HCEC 1CT (cell line): ENCODE measurements at regions not wholly inside any gene's neighbourhood (a gene's known extent, or its start where the extent isn't known, plus 50 kb on each side); places are given as distances from the start of the nearest gene placed in this dataset.

Experiments
- DNase-seq: peaks from one replicate; pipeline ENCODE4 v3.0.0-alpha.2; 2017

DNA sequence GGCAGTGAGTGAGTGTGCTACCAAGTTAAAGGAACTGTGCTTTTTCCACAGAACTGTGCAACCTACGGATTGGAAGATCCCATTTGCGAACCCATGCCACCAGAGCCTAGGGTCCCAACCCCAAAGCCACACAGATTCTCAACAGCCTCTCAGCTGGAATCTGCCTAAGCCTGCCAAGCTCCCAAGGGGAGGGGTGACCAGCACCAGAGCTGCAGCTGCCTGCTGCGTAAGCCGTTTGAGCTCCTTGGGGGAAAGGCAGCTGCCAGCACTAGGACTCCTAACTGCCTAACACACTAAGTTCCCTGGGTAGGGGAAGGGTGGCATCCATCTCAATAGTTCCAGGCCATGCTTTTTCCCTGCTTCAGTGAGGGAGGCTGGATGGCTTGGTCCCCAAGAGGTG is 738.1 kb upstream of the PRKX start:
- no peak for DNase-seq

DNA sequence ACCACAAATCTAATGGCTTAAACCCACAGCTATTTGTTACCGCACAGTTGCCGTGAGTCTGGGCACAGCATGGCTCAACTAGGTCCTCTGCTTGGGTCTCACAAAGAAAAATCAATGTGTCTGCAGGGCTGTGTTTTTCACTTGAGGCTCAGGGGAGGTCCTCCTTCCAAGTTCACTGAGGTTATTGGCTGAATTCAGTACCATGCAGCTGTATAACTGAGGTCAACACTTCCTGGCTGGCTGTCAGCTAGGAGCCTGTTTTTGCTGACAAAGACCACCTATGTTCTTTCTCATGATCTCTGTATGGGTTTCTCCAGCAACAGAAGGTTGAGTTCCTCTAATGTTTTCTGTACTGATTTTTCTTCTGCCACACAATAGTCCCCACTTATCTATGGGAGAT is 736.7 kb upstream of the PRKX start:
- DNase-seq, result no peak

DNA sequence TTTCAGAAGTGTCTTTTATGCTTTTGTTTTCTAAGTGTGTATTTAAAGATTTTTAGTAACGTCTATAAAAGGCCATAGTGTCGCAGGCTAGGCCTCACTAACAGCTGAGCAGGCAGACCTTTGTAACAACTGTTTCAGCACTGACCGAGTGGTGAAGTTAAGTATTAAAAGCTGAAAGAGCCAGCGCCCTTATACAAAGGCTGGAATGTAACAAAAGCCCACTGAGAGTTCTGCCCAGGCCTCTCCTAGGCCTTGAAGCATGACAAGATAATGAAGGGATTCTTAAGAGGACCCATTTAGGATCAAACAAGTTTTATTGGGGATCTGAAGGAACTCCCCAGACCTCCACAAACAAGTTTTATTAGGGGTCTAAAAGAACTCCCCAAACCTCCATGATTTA is 722.5 kb upstream of the PRKX start:
- no peak for DNase-seq

DNA sequence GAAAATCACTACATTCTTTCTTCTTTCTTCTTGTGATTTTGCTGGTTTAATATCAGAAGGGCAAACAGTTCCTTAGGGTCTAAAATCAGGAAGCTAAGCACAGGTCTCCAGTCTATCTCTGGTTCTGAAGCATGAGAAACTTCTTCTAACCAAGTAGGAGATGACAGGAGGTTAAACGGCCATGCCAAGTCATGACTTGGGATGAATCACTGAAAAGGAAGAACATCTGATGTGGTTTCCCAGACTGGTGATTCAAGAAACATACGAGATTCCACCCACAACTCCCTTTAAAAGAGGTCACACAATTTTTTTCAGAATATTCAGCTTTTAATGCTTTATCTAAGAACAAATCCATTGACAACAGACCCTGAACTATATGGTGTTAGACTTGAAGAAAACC is 684.0 kb upstream of the PRKX start:
- DNase-seq, result no peak

DNA sequence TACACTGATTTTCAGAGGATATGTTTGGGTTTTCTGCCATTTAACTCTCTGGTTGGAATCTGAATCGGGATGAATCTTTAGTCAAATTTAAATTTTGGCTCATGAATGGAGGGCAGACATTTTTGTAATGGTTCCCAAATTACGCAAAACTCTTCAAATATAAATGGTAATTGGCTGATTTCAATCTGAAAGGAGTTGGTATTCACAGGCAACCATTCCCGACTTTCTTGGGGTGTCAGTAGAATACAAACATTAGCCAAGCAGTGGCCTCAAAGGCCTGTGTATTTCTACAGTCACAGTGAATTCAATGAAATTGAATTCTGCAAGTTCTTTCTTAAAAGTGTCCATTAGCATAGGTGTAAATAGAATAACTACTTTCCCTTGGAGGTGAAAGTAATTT is 668.8 kb upstream of the PRKX start:
- DNase-seq, result no peak

DNA sequence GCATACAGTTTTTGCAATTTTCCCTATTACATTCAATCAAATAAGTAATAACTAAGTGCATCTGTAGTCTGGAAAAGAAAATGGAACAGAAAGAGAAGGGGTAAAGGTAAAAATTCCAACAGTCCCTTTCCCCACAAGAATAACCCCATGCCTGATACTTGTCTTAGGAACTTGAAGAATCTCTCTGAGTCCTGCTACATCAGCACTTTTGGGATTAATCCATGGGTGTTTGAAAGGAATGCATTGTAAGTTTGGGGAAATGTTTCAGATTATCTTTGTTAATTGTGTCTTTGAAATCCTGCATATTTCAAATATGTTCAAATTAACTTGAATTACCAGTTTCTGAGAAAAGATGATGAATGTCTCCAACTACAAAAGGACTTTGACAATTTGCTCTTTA is 667.3 kb upstream of the PRKX start:
- no peak for DNase-seq

DNA sequence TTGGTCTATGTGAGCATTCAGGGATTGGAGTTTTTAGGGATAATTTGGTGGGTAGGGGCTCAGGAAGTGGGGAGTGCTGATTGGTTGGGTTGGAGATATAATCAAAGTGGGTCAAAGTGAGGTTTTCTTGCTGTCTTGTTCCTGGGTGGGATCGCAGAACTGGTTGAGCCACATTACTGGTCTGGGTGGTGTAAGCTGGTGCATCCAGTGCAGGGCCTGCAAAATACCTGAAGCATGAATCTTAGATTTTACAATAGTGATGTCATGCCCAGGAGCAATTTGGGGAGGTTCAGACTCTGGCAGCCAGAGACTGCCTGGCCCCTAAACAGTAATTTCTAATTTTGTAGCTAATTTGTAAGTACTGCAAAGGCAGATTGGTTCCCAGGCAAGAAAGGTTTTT is 665.6 kb upstream of the PRKX start:
- DNase-seq, result no peak

DNA sequence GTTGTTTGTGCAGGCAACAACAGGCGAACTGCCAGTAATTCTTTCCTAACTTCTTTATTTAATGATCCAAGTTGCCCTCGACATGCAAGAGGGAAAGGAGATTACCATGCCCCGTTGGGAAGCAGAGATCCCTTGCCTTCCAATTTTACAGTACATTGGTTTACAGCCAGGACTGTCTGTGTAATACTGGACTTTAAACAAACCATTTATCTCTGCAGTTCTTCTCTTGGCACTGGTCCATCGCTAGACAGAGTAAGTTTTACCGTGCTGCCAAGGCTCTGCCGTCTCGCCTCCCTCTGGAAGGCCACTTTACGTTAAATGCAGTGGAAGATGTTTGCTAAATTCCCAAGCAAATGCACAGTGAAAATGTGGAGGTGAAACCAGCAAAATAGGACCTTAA is 660.3 kb upstream of the PRKX start:
- no peak for DNase-seq

DNA sequence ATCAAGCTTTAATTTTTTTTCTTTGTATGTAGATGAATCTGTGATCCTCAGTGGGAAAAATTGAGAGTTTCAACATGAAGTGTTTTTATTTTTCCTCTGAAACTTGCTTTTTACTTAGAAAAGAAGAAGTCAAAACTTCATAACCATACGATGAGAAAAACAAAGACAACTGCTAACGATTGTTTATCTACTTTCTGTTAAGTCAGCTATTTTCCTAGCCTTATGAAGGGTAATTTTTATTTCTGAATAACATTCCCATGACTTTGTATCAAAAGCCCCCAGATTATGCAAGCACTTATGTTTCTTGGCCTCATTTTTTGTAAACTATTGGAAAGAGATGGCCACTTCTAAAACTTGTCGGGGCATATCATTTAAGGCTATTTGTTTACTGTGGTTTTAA is 645.1 kb upstream of the PRKX start:
- DNase-seq, result no peak

DNA sequence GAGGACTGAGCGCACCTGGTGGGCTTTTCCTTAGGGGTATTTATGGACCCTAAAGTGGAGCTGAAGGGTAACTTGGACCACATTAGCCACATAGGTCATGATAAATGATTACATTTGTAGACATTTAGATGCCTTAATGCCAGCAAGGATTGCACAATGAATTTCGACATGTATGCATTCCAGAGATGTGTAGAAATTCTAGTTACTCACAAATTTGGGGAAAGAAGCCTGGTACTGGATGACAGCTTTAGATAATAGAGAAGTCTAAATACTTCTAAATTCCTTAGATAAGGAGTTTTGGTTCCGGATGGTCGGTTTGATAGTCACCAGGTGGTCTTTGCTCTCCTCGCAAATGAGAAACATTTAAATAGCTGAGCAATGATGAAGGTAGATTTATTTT is 609.5 kb upstream of the PRKX start:
- DNase-seq, result no peak

DNA sequence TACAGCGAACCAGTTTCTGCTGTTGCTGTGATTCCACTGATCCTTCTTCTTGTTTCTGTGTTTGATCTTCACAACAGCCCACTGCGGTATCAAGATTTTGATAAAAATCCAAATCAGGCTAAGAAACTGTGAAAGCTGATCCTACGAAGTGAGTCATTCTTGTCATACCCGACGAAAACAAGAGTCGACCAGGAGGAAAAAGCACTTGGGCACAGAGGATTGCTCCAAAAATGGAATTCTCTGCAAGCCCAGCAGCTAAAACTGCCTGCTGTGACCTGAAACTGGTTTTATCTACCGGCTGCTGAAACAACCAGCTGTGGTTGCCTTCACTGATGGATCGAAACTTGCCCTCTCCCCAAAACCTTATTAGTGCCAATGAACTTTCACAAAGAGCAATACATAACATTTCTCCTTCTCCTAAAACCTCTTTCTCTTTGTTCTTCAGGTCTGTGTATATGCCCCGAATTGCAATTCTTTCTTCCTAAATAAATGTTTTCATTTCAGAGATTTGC is 607.0 kb upstream of the PRKX start:
- no peak for DNase-seq

DNA sequence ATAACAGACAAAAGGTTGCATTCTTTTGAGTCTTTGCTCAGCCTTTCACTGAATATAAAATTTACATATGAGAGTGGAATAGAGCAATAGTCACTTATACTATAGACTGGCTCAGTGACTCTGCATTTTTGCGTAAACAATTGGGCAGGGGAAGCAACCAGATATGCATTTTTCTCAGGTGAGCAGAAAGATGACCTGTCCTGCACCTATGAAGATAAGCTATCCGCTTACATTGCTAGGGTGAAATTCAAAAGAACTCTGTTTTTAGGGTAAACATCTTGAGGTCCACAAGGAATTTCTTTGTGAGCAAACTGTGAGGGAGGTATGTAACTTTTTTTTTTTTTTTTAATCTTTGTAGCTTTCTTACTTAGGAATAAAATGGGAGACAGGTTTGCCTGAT is 602.4 kb upstream of the PRKX start:
- no peak for DNase-seq

DNA sequence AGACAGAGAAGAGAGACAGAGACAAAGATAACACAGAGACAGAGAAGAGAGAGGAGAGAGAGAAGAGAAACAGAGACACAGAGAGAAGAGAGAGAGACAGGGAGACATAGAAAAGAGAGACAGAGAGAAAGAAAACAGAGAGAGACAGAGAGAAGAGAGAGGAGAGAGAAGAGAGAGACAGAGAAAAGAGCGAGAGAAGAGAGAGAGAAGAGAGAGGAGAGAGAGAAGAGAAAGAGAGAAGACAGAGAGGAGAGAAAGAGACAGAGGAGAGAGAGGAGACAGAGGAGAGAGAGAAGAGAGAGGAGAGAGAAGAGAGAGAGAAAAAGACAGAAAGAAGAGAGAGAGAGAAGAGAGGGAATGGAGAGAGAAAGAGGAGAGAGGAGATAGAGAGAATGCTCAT is 601.1 kb upstream of the PRKX start:
- no peak for DNase-seq

DNA sequence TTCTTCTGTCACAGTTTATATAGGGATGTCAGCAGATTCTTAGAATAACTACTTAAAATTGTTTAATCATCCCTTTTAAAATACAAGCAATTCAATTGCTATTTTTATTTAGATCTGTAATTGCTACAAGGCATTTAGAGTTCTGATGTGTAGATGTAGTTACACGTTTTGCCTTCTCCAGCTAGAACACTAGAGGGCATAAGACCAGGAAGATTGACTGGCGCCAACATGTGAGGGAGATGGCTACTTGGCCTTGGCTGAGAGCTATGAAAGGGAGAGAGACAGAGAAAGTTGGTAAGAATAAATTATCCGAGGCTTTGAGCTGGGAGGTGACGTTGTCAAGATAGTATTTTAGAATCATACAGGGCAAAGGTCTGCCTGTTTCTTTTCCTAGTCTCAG is 563.7 kb upstream of the PRKX start:
- no peak for DNase-seq

DNA sequence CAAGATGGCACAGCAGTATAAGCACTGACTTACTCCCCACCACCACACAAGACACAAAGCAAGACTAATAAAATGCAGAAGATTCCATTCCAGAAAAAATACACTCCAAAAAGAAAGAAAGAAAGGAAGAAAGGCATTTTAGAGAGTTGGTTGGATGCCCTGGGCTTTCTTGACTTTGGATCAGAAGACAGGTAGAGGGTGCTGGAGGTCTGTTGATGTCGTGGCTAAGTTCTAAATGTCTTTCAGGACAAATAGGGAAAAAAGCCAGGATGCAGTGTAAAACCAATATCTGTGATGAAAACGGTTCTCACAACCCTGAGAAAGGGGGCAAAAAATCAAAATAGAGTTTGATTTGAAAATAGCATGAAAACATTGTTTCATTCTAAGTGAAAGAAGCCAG is 555.2 kb upstream of the PRKX start:
- DNase-seq, result no peak

DNA sequence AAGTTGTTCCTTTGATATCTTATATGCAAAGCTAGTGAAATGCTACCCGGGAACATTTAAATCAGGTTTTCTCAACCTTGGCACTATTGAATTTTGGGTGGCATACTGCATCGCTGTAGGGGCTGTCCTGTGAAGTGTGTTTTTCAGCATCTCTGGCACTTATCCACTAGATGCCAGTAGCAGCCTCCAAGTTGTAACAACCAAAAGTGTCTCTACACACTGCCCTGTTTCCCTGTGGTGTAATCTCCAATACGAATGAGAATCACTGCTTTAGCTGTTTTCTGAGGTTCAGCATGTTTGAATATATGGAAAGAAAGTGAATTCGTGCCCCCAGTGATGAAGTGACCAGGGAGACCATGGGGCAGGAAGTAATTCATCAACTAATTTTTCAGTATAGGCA is 551.6 kb upstream of the PRKX start:
- DNase-seq, result no peak

DNA sequence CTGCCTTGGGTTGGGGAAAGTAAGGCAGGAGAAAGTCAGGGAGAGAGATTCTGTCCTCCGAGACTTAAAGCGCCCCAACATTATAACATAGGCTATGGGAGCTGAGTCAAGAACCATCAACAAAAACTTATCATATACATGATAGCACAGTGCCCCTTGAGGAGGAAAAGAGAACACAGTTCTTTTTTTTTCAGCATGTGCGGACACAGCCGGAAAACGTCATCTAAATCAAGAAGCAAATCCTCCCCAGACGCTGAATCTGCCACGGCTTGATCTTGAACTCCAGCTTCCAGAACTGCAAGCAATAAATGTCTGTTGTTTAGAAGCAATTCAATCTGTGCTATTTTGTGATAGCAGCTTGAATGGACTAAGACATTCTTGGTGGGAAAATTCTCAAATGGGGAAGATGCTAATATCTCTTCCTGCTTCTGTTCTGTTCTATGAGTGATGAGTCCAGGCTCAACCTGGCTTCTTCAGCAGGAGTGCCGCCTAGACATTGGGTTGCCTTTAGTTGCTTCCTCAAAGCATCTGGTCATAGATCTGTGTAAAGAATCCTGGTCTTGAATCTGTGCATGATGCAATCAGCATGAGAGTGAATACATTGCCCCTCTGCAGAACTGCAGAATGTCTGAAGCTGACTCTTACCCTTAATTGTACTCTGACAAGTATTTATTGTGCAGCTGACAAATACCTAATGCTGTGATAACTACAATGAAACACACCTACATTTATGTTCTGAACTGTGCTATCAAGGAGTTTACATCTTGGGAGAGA is 549.8 kb upstream of the PRKX start:
- DNase-seq, result no peak

DNA sequence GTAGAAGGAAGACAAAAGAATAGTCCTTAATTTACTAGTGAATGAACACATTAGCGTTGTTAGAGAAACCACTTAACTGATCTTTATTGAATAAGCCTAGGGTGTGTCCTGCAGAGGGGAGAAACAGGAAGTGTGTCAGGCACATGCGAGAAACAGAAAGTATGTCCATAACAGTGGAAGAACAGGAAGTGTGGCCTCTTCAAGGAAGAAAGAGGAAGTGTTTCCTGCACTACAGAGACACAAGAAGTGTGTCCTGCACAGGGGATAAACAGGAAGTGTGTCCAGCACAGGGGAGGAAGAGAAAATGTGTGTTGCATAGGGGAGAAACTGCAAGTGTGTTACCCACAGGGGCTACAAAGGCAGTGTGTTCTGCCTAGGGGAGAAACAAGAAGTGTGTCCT is 539.6 kb upstream of the PRKX start:
- DNase-seq, result no peak

DNA sequence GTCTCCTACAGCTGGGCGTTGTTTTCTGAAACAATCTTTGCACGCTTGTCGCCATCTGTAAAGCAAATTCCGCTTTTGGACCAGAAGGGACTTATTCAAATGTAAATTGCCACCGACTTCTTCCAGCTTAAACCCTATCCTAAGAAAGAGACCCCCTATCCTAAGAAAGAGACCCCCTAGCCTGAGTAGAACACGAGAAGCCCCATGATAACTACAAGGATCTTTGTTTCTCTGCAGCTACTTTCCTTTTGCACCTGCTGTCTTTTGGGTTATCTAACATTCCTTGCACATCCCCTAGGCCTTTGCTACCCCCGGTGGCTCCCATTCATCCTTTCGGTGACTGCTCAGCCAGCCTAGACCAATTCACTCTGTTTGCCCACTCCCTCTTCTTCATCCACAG is 536.0 kb upstream of the PRKX start:
- no peak for DNase-seq

DNA sequence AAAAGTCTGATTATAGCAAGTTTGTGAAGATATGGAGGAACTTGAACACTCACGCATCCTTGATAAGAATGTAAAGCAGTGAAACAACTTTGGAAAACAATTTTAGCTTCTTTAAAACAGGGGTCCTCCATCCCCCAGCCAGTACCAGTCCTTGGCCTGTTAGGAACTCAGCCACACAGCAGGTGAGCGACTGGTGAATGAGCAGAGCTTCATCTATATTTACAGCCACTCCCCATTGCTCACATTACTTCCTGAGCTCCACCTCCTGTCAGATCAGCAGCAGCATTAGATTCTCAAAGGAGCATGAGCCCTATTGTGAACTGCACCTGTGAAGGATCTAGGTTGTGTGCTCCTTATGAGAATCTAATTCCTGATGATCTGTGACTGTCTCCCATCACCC is 530.3 kb upstream of the PRKX start:
- DNase-seq, result no peak

DNA sequence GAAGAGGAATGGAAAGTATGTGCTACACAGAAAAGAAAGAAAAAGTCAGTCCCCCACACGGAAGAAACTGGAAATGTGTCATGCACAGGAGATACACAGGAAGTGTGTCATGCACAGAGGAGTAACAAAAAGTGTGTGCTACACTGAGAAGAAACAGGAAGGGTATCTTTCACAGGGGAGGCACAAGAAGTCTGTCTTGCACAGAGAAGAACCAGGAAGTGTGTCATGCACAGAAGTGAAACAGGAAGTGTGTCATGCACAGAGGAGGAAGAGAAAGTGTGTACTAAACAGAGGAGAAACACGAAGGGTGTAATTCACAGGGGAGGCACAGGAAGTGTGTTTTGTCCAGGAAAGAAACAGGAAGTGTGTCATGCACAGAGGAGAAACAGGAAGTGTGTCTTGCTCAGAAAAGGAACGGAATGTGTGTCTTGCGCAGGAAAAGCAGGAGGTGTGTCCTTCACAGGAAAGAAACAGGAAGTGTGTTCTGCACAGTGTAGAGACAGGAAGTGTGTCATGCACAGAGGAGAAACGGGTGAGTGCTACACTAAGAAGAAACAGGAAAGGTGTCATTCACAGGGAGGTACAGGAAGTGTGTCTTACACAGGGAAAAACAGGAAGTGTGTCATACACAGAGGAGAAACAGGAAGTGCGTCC is 527.2 kb upstream of the PRKX start:
- no peak for DNase-seq

DNA sequence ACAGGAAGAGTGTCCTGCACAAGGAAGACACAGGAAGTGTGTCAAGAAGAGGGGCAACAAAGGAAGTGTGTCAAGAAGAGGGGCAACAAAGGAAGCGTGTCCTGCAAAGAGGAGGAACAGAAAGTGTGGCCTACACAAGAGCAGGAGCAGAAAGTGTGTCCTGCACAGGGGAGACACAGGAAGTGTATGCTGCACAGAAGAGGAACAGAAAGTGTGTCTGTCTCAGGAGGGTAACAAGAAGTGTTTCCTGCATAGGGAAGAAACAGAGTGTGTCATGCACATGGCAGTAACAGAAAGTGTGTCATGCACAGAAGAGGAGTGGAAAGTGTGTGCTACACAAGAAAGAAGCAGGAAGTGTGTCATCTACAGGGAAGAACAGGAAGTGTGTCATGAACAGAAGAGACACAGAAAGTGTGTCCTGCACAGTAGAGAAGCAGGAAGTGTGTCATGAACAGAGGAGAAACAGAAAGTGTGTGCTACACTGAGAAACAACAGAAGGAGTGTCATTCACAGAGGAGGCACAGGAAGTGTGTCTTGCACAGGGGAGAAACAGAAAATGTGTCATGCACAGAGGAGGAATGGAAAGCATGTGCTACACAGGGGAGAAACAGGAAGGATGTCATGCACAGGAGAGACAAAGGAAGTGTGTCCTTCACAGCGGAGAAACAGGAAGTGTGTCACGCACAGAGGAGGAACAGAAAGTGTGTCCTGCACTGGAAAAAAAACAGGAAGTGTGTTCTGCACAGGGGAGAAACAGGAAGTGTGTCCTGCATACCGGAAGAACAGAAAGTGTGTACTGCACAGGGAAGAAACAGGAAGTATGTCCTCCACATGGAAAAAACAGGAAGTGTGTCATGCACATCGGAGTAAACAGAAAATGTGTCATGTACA is 526.4 kb upstream of the PRKX start:
- no peak for DNase-seq

DNA sequence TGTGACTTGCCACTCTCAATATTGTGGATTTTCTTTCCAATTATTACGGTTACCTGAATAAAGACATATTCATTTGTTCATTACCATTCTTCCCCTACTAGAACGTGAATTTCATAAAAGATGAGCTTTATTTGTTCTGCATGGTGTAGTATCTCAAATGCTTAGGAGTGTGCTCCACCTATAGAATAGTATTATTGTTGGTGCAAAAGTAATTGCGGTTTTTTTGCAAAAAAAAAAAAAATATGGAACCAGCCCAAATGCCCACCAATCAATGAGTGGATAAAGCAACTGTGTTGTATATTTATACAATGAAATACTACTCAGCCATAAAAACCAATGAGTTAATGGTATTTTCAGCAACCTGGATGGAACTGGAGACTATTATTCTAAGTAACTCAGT is 525.5 kb upstream of the PRKX start:
- DNase-seq, result no peak

DNA sequence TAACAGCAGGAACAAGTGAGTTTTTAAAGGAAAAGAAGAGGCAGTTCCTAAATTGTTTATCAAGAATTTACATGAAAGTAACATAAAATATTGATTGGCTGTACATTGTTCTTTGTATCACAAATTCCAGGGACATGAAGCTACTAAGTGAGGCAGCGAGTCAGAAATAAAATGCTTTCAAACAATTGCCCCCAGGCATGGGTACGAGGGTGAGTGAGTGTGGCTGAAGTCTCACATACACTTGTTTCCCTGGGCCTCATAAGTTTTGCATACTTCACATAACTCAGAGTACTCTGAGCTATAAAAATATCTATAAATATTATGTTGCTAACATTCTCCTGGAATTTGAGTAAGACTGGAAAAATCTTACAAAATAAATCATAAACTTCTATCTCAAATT is 511.6 kb upstream of the PRKX start:
- no peak for DNase-seq
